GM18499 (cell line): ENCODE measurements at regions not wholly inside any gene's neighbourhood (a gene's known extent, or its start where the extent isn't known, plus 50 kb on each side); places are given as distances from the start of the nearest gene placed in this dataset.
"Not testable (repeated sequence)": the region's sequence is repeated elsewhere in the genome, so short reads cannot be mapped to it uniquely, and the experiment has no call there.

Experiments
- ATAC-seq: cut with Tn5 transposase; IDR thresholded peaks from one replicate; pipeline ENCODE4 v1.9.1; 2021; ENCODE audit warnings: moderate number of reproducible peaks; ENCODE audit not compliant: insufficient read depth, unreplicated experiment

DNA sequence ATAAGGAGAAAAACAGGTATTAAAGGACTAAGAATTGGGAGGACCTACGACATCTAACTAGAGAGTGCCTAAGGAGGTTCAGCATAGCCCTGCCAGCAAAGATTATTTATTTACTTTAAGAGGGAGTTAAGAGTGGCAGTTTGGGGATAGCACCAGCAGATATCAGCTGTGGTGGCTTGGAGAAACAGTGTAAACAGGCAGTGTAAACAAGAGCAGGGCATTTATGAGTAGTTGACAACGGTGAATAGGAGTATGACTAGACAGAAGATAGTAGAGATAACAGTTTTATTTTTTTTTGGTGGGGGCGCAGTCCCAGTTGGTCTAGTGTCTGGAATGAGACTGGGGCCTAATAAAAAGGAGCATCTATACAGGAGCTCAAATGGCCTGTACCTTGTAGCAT, 115.2 kb downstream of the PCDH10 start:
- not testable (repeated sequence) for ATAC-seq

DNA sequence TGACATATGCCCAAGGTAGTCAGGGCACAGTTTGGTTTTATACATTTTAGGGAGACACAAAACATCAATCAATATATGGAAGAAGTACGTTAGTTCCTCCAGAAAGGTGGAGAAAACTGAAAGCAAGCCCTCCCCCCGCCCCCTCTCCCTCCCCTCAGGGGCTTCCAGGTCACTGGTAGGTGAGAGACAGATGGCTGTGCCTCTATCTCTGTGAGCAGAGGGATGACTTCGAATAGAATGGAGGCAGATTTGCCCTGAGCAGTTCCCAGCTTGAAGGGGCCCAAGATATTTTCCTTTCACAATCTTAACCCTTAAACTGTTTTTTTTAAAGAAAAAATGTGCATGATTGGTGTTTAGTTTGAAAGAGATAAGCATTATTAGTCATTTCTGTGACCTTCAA, 114.0 kb downstream of the PCDH10 start:
- no peak for ATAC-seq

GRCh38 chr4:133247861-133248260, 98.8 kb downstream of the PCDH10 start:
- no peak for ATAC-seq

GRCh38 chr4:133245226-133245625, 96.1 kb downstream of the PCDH10 start:
- no peak for ATAC-seq
